Activated naive CD4-positive, alpha-beta T cell treated with anti-CD3 and anti-CD28 coated beads, Interleukin-2, amount 50 U/mL, for 72 hours (primary cell): ENCODE measurements at regions not wholly inside any gene's neighbourhood (a gene's known extent, or its start where the extent isn't known, plus 50 kb on each side); places are given as distances from the start of the nearest gene placed in this dataset.
"Not testable (repeated sequence)": the region's sequence is repeated elsewhere in the genome, so short reads cannot be mapped to it uniquely, and the experiment has no call there.

ENCODE experiments used
- ATAC-seq, 2 donors: fragments of 150-1000 bp; cut with Tn5 transposase; 2 replicates each; pipeline ENCODE4 v1.10.0; 2021; ENCODE audit warnings: mild to moderate bottlenecking in 2 of 2, moderate library complexity in 2 of 2
- DNase-seq, 2 donors: peaks; one replicate each; pipeline ENCODE4 v3.0.0; 2021 to 2022; ENCODE audit warnings: low spot score in 2 of 2
- H3K27ac Mint-ChIP-seq, 2 donors: one replicate each; pipeline ENCODE4 v1.8.0; 2022; ENCODE audit warnings: mild to moderate bottlenecking in 2 of 2, mixed read lengths in 2 of 2
- H3K36me3 Mint-ChIP-seq, 2 donors: one replicate each; pipeline ENCODE4 v1.8.0; 2022; ENCODE audit warnings: mixed read lengths in 2 of 2
- H3K9me3 Mint-ChIP-seq, 2 donors: one replicate each; pipeline ENCODE4 v1.8.0; 2022; ENCODE audit warnings: mixed read lengths in 2 of 2

DNA sequence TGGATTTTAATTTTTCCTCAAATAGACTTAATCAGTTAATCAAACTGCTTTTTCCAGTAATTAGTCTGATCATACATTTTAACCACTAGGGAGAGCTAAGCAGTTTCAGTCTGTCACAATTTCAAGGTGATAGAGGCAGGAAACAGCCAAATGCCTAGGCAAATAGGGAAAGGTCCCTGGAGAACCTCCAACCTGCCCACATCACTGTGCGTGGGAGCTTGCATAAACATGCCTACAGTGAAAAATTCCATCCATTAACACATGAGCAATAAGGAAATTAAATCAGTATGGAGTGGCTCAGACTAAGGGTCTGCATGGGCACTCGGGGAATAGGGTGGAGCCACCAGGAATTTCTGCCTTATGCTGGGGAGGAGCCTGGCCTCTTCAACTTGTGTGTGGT, 74.6 kb downstream of the AASDHPPT start:
- peaks cover 6 to 8% of the 10 kb centered on the region in 2 donors for H3K9me3 Mint-ChIP-seq
- H3K36me3 Mint-ChIP-seq: peaks cover 0 to under 1% of the 10 kb centered on the region in 2 donors
- H3K27ac Mint-ChIP-seq: no peak overlapping the region
- DNase-seq (no peak), ATAC-seq (no peak)

DNA sequence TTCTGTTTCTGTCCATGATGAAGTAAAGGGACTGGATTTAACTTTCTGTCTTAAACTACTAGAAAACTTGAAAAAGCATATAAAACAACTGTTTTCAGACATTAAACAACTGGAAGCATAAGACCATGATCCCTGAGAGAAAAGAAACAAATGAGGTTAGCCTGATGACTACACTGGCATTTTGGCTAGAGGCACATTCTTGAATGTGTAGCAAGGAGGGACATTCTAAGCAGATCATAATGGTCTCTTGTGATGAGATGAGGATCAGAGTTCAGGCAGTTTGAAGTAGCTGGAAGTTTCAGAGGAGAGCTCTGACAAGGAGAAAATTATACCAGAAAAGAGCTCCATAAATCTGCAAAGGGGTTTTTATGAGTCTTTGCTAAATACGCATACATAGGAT, 75.4 kb downstream of the AASDHPPT start:
- H3K27ac Mint-ChIP-seq: no peak overlapping the region
- DNase-seq (no peak), ATAC-seq (no peak)
- peaks cover 0 to under 1% of the 10 kb centered on the region in 2 donors for H3K9me3 Mint-ChIP-seq
- H3K36me3 Mint-ChIP-seq: no peaks in the 10 kb centered on the region

DNA sequence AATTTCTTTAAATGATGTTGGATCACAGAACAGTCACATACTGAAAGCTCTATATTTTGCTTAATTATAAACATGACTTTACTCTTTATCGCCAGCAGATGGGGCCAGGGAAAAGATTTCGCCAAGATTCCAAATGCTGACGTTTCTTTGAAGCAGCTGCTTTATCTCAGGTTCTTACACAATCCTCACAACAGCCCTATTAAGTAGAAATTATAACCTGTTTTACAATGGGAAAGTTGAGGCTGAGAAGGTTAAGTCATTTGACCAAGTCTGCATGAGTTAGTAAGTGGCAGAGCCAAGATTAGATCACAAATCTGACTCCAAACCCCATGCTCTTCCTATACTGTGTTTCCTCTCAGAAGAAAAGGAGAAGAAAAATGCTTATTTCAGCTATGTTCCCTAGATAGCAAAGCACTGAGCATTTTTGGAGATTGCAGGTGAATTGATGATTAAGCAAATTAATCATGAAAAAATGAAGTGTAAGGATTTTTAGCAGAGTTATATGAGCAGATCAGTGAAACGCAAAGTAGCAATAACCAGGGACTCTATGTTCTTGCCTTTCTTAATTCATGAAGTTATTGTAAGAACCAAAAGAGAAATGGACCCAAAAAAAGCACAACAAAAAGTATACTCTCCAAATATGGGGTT, 79.0 kb downstream of the AASDHPPT start:
- Mint-ChIP-seq H3K36me3 (no peaks in the 10 kb centered on the region), H3K9me3 (no peaks in the 10 kb centered on the region), H3K27ac (no peak overlapping the region)
- DNase-seq: no peak
- ATAC-seq: no peak

DNA sequence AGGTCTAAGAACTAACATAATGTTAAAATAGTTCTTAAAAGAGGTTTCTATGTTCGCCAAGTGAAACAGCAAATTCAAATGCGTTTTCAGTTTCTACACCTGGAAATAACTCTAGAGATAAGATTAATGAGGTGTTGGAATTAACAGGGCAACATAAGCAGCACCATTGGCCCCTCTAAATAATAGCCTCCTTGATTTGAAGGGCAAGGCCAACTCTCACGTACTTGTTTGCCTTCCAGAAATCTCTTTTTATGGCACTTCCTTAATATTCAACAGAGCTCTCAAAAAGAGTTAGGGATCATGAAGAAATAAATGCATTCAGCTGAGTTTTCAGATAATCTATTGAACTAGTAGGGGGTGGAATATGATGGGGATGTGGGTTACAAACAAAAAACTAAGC, 80.9 kb downstream of the AASDHPPT start:
- H3K27ac Mint-ChIP-seq: no peak overlapping the region
- no peaks in the 10 kb centered on the region for H3K36me3 Mint-ChIP-seq
- DNase-seq (no peak), ATAC-seq (no peak)
- no peaks in the 10 kb centered on the region for H3K9me3 Mint-ChIP-seq

DNA sequence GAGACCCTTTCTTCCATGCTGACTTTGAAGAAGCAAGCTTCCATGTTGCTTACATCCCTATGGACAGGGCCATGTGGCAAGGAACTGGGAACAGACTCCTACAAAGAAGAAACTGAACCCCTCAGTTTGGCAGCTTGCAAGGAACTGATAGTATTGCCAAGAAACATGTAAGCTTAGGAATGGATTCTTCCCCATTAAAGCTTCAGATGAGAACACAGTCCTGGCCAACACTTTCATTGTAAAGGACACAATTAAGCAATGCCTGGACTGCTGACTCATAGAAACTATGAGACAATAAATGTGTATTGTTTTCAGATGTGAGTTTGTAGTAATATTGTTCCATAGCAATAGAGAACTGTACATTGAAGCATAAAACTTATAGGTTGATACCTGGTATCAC, 82.4 kb downstream of the AASDHPPT start:
- H3K36me3 Mint-ChIP-seq: no peaks in the 10 kb centered on the region
- no peak for ATAC-seq
- no peak for DNase-seq
- H3K9me3 Mint-ChIP-seq: no peaks in the 10 kb centered on the region
- no peak overlapping the region for H3K27ac Mint-ChIP-seq

DNA sequence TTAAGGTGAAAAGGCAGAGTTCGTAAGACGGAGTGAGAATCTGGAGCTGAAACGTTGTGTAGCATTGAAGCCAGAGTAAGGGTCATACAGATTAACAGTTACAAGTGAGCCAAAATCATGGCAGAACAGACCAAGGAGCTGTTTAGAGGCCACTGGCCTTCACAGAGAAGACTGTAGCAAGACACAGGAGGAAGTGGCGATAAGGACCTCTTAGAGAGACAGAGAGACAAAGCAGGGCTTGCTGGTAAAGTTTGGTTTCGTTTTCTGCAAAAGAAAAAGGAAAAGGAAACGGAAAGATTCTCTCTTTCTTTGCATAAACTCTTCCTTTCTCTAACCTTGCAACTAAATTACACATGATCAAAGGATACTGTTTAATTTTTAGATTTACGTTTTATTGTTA, 83.0 kb downstream of the AASDHPPT start:
- Mint-ChIP-seq H3K27ac (peak overlapping the region in 1 of 2 donors; percentile 79), H3K36me3 (peaks cover 0 to under 1% of the 10 kb centered on the region in 2 donors), H3K9me3 (no peaks in the 10 kb centered on the region)
- no peak for ATAC-seq
- DNase-seq: no peak

DNA sequence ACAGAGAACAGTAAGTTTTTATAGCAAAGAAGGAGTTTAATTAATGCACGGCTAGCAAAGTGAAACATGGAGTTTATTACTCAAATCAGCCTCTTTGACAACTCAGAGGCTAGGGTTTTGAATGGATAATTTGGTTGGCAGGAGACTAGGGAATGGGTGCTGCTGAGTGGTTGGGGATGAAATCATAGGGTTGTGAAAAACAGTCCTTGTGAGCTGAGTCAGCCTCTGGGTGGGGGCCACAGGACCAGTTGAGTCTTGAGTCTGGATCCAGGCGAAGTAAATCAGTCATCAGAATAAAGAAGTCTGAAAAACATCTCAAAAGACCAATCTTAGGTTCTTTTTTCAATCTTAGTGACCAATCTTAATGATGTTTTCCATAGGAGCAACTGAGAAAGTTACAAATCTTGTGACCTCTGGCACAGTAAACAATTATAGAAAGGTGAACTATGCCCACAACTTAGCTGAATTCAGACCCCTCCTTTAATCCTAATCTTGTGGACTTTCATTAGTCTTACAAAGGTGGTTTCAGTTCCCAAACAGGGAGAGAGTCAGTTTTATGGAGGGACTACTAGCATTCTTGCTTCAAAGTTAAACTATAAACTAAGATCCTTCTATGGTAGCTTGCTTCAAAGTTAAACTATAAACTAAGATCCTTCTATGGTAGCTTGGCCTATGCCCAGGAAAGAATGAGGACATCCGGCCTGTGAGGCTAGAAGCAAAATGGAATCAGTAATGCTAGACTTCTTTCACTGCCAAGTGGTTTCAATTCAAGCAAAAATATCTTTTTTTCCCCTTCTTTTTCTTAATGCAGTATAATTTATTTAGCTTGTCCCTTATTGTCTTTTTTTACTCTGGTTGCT, 84.5 kb downstream of the AASDHPPT start:
- Mint-ChIP-seq H3K36me3 (peaks cover 0 to 7% of the 10 kb centered on the region in 2 donors), H3K27ac (no peak overlapping the region), H3K9me3 (peaks cover 11 to 13% of the 10 kb centered on the region in 2 donors)
- DNase-seq (no peak), ATAC-seq (no peak)

DNA sequence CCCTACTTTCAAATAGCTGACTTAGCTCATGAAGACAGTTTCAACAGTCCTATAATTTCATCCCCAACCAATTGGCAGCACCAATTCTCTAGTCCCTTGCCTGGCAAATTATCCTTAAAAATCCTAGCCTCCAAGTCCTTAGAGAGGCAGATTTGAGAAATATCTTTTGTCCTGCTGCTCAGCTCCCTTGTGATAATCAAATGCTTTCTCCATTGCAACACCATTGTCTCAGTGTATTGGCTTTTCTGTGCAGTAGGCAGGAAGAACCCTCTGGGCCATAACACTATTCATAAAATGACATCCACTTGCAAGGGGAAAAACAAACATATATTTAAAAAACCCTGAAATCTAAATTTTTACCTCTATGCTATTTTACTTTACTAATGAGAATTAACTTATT, 89.6 kb downstream of the AASDHPPT start:
- no peak for ATAC-seq
- H3K27ac Mint-ChIP-seq: no peak overlapping the region
- peaks cover 0 to 12% of the 10 kb centered on the region in 2 donors for H3K36me3 Mint-ChIP-seq
- peaks cover 11 to 28% of the 10 kb centered on the region in 2 donors for H3K9me3 Mint-ChIP-seq
- no peak for DNase-seq

DNA sequence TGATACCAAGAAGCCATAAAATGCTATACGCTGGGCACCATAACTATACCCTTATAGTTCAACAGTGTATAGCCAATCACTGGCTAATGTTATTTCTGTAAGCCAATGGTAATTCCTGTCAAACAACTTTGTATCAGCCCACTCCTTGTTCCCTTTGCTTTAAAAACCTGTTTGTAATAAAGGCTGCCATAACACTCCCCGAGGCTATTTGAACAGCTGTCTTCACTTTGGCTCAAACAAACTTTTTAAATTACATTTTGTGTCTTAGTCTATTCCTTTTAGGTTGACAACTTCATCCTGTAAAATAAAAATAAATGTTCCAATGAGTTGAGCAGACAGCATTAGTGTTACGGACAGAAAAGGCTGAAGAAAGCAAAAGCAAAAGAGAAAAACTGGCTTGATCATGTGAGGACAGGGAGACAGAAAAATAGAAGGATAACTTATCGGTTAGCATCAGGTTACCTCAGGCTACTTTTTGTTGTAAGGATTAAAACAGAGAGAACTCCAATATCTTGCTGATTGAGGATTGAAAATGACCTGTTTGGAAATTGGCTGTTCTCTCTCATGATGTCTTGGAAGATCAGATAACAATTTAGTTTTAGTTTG, 95.0 kb downstream of the AASDHPPT start:
- peaks cover 0 to 14% of the 10 kb centered on the region in 2 donors for H3K9me3 Mint-ChIP-seq
- H3K27ac Mint-ChIP-seq: no peak overlapping the region
- DNase-seq: no peak
- peaks cover 0 to 4% of the 10 kb centered on the region in 2 donors for H3K36me3 Mint-ChIP-seq
- no peak for ATAC-seq

DNA sequence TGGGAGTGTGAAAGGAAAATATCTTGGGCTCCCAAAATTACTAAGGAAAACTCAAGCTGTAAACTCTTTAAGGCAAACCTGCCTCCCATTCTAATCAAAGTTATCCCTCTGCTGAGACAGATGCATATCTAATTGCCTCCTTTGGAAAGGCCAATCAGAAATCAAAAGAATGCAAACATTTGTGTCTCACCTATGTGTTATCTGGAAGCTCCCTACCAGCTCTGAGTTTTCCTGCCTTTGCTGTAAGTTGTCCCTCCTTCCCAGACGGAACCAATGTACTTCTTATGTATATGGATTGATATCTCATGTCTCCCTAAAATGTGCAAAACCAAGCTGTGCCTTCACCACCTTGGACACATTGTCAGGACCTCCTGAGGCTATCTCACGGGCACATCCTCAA, 95.8 kb downstream of the AASDHPPT start:
- ATAC-seq (no peak), DNase-seq (no peak)
- Mint-ChIP-seq H3K9me3 (peaks cover 0 to 14% of the 10 kb centered on the region in 2 donors), H3K36me3 (peaks cover 0 to 4% of the 10 kb centered on the region in 2 donors), H3K27ac (no peak overlapping the region)

DNA sequence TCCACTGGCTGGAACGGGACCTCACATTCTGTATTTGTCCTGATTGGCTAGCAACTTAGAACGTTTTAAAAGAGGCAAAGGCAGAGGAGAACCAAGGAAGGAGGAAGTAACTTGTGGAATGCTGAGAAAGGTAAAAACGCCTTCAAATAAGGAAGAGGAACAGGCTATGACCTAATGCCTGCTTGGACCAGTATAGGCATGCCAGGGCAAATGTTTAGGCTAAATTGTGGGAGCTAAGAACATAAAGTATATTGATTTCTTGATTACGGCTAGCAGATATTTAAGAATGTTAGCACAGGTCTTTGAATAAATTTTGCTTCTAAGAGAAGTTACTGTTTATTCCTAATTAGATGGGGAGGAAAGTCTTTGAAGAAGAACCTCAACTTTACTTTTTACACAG, 96.5 kb downstream of the AASDHPPT start:
- not testable (repeated sequence) for H3K36me3 Mint-ChIP-seq, DNase-seq, ATAC-seq, H3K27ac Mint-ChIP-seq
- peaks cover 0 to 10% of the 10 kb centered on the region in 2 donors for H3K9me3 Mint-ChIP-seq

DNA sequence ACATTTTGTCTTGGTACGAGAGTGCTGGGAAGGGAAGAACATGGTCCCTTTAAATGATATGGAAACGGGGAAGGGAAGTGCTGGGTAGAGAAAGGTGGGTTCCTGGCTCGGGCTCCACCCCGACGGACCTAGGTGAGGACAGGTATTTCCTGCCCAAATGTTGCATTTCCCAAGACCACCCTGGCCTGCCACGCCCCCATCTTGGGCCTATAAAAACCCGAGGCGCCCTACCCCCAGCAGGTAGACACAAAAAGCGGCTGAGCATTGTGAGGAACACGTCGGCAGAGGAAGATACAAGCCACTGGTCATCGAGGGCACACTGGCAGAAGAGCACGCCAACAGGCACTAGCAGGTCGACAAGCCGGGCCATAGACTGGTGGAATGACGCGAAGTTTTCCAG, 99.4 kb downstream of the AASDHPPT start:
- Mint-ChIP-seq H3K9me3 (peaks cover 0 to under 1% of the 10 kb centered on the region in 2 donors), H3K36me3 (no peaks in the 10 kb centered on the region), H3K27ac (no peak overlapping the region)
- ATAC-seq: no peak
- no peak for DNase-seq

DNA sequence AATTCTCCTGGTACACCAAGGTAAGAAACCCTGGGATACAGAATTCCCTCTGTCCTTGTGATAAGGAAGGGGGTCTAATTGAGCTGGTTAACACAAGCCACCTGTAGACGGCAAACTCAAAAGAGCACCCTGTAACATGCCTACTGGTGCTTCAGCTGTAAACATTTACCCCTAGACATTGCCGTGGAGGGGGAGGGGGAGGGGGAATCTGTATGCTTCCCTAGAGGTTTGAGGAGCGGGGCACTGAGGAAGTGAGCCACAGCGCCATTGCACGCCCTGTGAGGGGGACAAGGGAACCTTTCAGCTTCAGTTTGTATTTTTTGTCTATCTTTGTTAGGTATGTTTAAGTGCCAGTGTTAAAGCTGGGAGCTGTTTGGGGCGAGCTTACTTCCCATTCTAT, 99.8 kb downstream of the AASDHPPT start:
- DNase-seq (no peak), ATAC-seq (no peak)
- Mint-ChIP-seq H3K9me3 (peaks cover 0 to 4% of the 10 kb centered on the region in 2 donors), H3K27ac (no peak overlapping the region), H3K36me3 (no peaks in the 10 kb centered on the region)

DNA sequence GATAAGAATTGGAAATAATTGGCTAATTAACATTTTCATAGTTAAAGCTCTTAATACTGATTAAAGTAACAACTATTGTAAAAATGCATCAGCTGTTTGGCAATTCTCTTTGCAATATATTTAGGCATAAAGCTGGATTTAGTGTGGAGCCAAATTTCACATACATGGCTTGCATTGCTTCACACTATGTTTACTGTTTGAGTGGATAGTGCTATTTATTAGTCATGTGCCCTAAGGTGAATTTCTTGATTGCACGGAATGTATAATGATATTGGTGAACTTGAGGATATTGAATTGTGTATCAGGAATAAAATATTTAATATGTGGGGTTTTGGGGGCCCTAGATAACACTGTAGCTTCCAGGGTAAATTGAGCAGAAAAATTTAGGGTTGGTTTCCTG, 100.9 kb downstream of the AASDHPPT start:
- DNase-seq (no peak), ATAC-seq (no peak)
- Mint-ChIP-seq H3K27ac (no peak overlapping the region), H3K9me3 (peaks cover 0 to 4% of the 10 kb centered on the region in 2 donors), H3K36me3 (no peaks in the 10 kb centered on the region)

DNA sequence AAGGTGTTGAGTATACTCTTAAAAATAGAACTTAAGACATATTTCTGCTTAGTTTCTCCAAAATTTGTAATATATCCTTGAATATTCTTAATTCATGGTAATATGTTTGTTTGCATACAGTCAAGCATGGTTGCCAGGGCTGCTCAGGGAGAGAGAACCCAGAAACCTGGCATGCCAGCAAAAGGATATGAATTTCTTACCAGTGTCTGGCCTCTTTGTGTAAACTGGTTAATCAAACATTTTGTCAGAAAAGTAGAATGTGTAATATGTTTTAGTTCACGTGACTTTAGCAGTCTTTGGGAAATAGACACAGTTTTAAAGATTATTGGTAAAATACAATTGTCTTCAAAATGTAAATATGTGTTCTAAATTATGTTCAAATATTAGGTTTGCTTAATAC, 101.6 kb downstream of the AASDHPPT start:
- ATAC-seq: no peak
- H3K36me3 Mint-ChIP-seq: no peaks in the 10 kb centered on the region
- H3K9me3 Mint-ChIP-seq: peaks cover 0 to 4% of the 10 kb centered on the region in 2 donors
- no peak overlapping the region for H3K27ac Mint-ChIP-seq
- no peak for DNase-seq

DNA sequence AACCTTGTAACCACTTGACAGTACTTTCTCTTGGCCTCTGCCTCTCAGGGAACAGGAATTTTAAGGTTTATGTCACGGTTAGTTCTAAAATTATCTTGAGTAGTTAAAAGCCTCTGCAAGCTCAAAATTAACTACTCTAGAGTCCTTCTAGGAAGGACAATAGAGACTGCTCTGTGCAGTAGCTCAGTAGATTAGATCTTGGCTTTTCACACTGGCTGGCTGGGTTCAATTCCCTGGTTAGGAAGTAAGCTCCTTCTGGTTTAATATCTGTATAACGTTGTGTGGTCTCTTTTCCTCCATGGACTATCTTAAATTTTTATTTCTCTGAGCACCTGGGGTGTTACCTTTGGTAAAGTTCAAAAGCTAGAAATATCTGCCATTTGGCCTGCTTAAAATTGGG, 109.2 kb downstream of the AASDHPPT start:
- Mint-ChIP-seq H3K27ac (no peak overlapping the region), H3K9me3 (peaks cover 0 to 4% of the 10 kb centered on the region in 2 donors), H3K36me3 (no peaks in the 10 kb centered on the region)
- DNase-seq: no peak
- no peak for ATAC-seq

DNA sequence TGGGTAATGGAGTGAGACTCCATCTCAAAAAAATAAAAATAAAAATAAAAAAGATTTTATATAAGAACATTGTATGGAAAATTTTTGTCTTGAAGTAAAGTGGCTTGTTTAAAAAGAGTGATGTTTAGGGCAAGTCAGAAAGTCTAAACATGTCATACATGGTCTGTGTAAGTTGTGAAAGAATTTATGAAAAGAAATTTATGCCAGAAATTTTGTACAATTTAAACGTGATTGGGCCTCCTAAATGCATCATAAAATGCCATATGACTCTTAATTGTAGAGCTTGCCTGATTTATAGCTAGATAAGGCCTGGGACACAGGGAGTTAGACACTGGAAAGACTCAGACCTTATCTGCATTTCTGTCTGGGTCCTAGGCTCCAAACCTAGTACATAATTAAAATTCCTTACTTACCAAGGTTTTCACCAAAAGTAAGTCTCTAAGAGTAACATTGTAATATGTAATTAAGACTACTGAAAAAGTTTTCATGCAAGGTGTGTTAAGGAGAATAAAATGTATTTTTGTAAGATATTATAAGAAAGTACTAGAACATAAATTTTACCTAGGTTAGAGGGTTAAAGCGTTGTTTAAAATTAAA, 110.5 kb downstream of the AASDHPPT start:
- Mint-ChIP-seq H3K27ac (no peak overlapping the region), H3K9me3 (no peaks in the 10 kb centered on the region), H3K36me3 (no peaks in the 10 kb centered on the region)
- no peak for DNase-seq
- no peak for ATAC-seq
